Body of pancreas (tissue), 4 donors: ENCODE measurements at regions not wholly inside any gene's neighbourhood (a gene's known extent, or its start where the extent isn't known, plus 50 kb on each side); places are given as distances from the start of the nearest gene placed in this dataset.

Source experiments
- ATAC-seq: fragments of 150-250 bp; one replicate; pipeline ENCODE4 v1.9.1; 2016
- DNase-seq, 4 donors: peaks; one replicate each; pipeline ENCODE4 v3.0.0-alpha.2; 2019
- H3K27ac ChIP-seq, 4 donors: fragments of 200-600 bp; sonication (generic); 1 replicate in 3 of 4; 2 replicates in 1 of 4; pipeline versions ENCODE4 v1.5.1 to v1.6.1; 2016 to 2019; ENCODE audit warnings: mild to moderate bottlenecking in 1 of 4, mixed read lengths in 1 of 4, moderate library complexity in 1 of 4
- H3K27me3 ChIP-seq, 2 donors: fragments of 200-600 bp; sonication (generic); one replicate each; pipeline ENCODE4 v1.6.0; 2016; ENCODE audit warnings: mild to moderate bottlenecking in 1 of 2
- H3K36me3 ChIP-seq, 2 donors: fragments of 200-600 bp; sonication (generic); replicated peaks in 1 of 2; 2 replicates each; pipeline ENCODE4 v1.5.1; 2016; ENCODE audit warnings: low read depth in 2 of 2; ENCODE audit not compliant: insufficient read depth in 1 of 2
- H3K4me1 ChIP-seq: fragments of 200-600 bp; sonication (generic); one replicate; pipeline ENCODE4 v1.6.0; 2016
- H3K4me3 ChIP-seq, 2 donors: fragments of 200-600 bp; sonication (generic); 1 replicate in 1 of 2; 2 replicates in 1 of 2; pipeline ENCODE4 v1.5.1; 2016 to 2019
- H3K9me3 ChIP-seq, 3 donors: fragments of 200-600 bp; sonication (generic); 1 replicate in 2 of 3; 2 replicates in 1 of 3; pipeline ENCODE4 v1.5.1; 2016
- POLR2A ChIP-seq, 3 donors: fragments of 450-650 bp; IDR thresholded peaks; one replicate each; pipeline ENCODE4 v1.6.1; 2016; ENCODE audit warnings: antibody characterized with exemption in 3 of 3, mild to moderate bottlenecking in 2 of 3
- WGBS, 2 donors: methylation state at CpG; one replicate each; pipeline ENCODE4 v1.1.5; 2017; 5-methylcytosine and 5-hydroxymethylcytosine counted together
- intact Hi-C: fragments of 100-400 bp; cut with DNase I; formaldehyde crosslinking; loops from one replicate; pipeline ENCODE4 v1.15.1; 2023
- TF ChIP-seq, protein P1 (sequence below), 7 experiments: fragments of 450-650 bp in 4 of 7; fragments of 200-600 bp in 3 of 7; sonication (generic) in 3 of 7; IDR thresholded peaks; one replicate each; pipeline ENCODE4 v1.5.1; 2016 to 2019; ENCODE audit warnings: antibody characterized with exemption in 7 of 7

DNA sequence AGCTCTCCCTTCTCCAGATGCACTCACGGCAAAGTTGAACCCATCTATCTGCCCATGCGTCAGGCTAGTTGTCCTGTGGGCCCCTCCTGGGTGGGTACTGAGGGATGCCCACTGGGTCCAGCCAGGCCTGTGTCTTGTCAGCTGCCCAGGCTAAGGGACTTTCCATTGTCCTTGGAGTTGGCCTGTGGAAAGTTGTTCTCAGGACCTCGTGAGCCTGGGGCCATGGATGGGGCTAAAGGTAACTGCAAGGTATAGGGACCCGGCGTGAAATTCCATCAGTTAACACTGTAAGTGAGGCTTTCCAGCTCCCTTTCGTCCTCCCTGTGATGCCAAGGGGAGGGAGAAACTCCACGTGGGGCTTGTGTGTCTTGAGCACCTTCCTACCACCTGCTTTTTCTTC lies 126.5 kb downstream of the CEBPB start:
- Histone ChIP-seq H3K4me3 (no peak overlapping the region), H3K36me3 (no peaks in the 10 kb centered on the region), H3K27ac (no peak overlapping the region), H3K4me1 (peaks cover 37% of the 10 kb centered on the region), H3K9me3 (no peaks in the 10 kb centered on the region), H3K27me3 (no peaks in the 10 kb centered on the region)
- DNase-seq (no peak), ATAC-seq (no peak)
- TF ChIP-seq, protein P1, sequence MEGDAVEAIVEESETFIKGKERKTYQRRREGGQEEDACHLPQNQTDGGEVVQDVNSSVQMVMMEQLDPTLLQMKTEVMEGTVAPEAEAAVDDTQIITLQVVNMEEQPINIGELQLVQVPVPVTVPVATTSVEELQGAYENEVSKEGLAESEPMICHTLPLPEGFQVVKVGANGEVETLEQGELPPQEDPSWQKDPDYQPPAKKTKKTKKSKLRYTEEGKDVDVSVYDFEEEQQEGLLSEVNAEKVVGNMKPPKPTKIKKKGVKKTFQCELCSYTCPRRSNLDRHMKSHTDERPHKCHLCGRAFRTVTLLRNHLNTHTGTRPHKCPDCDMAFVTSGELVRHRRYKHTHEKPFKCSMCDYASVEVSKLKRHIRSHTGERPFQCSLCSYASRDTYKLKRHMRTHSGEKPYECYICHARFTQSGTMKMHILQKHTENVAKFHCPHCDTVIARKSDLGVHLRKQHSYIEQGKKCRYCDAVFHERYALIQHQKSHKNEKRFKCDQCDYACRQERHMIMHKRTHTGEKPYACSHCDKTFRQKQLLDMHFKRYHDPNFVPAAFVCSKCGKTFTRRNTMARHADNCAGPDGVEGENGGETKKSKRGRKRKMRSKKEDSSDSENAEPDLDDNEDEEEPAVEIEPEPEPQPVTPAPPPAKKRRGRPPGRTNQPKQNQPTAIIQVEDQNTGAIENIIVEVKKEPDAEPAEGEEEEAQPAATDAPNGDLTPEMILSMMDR (IDR thresholded peaks at IDR 0.05): no peak
- no peak for TF ChIP-seq POLR2A (IDR thresholded peaks at IDR 0.05)
- intact Hi-C loops: no loop called here
- 82 to 88% methylated on average over 6 to 7 of the region's 7 CpGs for WGBS, 2 donors

DNA sequence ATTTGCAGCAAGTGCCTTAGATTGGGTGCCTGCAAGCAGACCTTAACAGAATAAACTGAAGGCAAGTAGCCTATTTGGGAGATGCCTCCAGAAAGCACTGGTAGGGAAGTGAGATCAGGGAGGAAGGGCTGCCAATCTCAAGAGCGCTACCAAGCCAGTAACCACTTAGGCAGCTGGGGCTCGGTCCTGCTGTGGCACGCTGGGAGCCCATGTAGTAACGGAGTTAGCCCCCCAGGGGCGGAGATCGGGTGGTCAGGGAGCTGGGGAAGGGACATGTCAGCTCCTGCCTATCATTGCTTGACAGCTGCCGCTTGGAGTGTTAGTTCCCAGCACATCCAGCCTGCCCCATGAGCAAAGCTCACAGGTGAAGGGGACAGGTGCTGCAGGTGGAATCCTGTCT lies 127.0 kb downstream of the CEBPB start:
- no peak for TF ChIP-seq POLR2A (IDR thresholded peaks at IDR 0.05)
- TF ChIP-seq, protein P1 (IDR thresholded peaks at IDR 0.05): no peak
- no peak for DNase-seq
- Histone ChIP-seq H3K27ac (no peak overlapping the region), H3K9me3 (no peaks in the 10 kb centered on the region), H3K27me3 (no peaks in the 10 kb centered on the region), H3K36me3 (no peaks in the 10 kb centered on the region), H3K4me3 (no peak overlapping the region), H3K4me1 (peaks cover 33% of the 10 kb centered on the region)
- 68 to 79% methylated on average over 6 to 7 of the region's 7 CpGs for WGBS, 2 donors
- intact Hi-C loops: no loop called here
- ATAC-seq: no peak

DNA sequence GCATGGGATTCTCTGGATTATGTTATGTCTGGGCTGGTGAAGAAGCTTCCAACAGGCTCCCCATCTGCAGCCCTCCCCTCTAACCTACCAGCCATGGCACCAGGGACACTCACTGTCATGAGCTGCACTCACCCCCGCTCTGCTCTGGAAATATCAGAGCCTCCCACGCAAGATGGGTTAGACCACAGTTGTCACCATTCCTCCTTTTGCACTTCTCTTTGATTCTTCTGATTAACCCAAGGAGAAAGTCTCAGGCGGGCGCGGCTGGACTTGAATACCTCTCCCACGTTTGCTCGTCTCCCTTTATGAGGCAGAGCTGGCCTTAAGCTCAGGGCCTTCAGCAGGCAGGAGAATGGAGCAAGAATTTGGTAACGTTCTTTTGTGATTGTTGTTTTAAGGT lies 128.1 kb downstream of the CEBPB start:
- no peak for TF ChIP-seq POLR2A (IDR thresholded peaks at IDR 0.05)
- TF ChIP-seq, protein P1 (IDR thresholded peaks at IDR 0.05): no peak
- H3K4me3 ChIP-seq: no peak overlapping the region
- no peaks in the 10 kb centered on the region for H3K36me3 ChIP-seq
- ATAC-seq (no peak), DNase-seq (no peak)
- WGBS, 2 donors: 77 to 89% methylated on average over 8 of the region's 8 CpGs
- H3K27me3 ChIP-seq: no peaks in the 10 kb centered on the region
- peaks cover 26% of the 10 kb centered on the region for H3K4me1 ChIP-seq
- H3K27ac ChIP-seq: no peak overlapping the region
- H3K9me3 ChIP-seq: no peaks in the 10 kb centered on the region
- intact Hi-C loops: no loop called here

DNA sequence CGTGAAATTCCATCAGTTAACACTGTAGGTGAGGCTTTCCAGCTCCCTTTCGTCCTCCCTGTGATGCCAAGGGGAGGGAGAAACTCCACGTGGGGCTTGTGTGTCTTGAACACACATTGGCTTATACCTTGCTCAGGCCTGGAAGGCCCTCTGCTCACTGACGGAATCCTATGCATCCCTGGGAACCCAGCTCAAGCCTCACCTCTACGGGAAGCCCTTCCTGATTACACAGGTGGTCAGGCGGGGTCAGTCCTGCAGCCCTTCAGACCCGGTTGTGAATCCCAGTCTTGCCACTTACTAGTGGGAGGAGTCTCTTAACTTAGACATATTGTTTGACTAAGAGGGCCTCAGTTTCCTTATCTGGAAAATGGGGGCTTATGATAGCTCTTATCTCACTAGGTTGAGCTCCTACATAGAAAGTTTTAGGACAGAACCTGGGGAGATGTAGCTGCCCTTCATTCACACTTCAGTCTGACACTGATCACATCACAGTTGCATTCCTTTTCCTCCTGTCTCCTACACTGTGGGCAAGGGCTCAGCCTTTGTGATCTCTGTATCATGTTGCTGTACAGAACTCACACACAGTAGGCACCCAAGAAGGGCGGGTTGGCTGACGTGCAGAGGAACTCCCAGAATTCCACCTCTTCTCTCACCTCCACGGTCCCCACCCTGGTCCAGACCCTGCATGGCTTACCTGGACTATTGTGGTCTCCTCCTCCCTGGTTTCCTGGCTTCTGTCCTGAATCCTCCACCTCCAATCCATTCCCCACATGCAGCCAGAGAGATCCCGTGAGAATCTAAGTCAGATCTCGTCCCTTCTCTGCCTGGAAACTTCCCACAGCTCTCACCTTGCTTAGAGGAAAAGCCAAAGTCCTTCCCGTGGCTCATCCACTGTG lies 129.6 kb downstream of the CEBPB start:
- ATAC-seq (peak; percentile 1), DNase-seq (no peak)
- H3K9me3 ChIP-seq: no peaks in the 10 kb centered on the region
- WGBS, 2 donors: 63 to 76% methylated on average over 13 of the region's 13 CpGs
- no peaks in the 10 kb centered on the region for H3K27me3 ChIP-seq
- intact Hi-C loops: no loop called here
- peak overlapping the region; percentile 68 to 87 (median 78) for H3K27ac ChIP-seq
- no peaks in the 10 kb centered on the region for H3K36me3 ChIP-seq
- H3K4me3 ChIP-seq: no peak overlapping the region
- TF ChIP-seq, protein P1 (IDR thresholded peaks at IDR 0.05): no peak
- H3K4me1 ChIP-seq: peaks cover 26% of the 10 kb centered on the region
